HG03108 (cell line): ENCODE measurements at regions not wholly inside any gene's neighbourhood (a gene's known extent, or its start where the extent isn't known, plus 50 kb on each side); places are given as distances from the start of the nearest gene placed in this dataset.
"Not testable (repeated sequence)": the region's sequence is repeated elsewhere in the genome, so short reads cannot be mapped to it uniquely, and the experiment has no call there.

Source experiments
- ATAC-seq: cut with Tn5 transposase; IDR thresholded peaks from one replicate; pipeline ENCODE4 v1.9.1; 2021; ENCODE audit warnings: moderate library complexity; ENCODE audit not compliant: unreplicated experiment

DNA sequence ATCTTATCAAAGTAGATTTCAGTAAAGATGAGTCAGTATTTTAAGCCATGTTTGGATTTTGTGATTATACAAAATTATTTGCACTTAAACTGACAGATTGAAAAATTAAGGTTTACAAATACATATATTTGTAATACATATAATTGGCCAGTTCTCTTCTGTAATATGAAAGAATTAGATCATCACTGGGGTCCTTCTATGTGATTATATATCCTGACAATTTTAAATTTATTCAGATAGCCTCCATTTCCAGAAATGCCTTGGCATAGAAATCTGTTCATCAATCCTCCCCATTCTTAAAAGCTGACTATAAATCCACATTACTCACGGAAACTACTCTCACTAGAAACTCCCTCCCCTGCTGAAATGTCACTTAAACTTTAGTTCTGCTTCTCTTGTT lies 280.4 kb upstream of the ANXA10 start:
- no peak for ATAC-seq

DNA sequence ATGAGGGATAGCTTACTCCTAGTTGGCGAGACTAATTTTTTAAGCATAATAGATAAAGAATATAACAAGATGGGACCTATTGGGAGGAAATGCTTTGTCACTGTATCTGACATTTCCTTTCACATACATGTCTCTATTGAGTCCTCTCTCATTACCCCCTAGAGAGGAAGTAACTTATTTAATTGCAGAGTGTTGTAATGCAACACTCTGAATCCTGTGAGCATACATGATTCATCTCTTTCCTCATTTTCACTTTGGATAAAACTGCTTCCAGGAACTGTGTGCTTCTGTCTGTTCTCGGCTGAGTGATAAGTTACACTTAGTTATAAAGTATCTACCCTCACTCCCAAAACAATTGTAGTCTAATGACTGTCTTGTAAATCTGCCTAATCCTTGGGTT lies 266.1 kb upstream of the ANXA10 start:
- no peak for ATAC-seq

DNA sequence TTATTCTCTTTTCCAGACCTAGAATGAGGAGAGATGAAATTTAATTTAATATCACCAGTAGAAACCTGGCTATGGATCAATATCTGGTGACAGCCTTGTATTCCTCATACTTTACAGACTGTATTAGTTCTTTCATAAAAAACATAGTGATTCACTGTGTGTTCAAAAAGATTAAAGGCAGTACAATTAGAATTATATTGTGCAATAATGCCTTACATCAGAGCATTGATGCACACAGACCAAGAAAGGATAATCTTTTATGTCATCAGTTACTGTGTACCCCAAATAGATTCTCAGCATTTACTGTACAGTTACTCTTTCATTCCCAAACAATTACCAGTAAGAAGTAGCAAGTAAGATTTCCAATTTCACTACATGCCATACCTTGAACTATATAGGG lies 260.5 kb upstream of the ANXA10 start:
- ATAC-seq = no peak

DNA sequence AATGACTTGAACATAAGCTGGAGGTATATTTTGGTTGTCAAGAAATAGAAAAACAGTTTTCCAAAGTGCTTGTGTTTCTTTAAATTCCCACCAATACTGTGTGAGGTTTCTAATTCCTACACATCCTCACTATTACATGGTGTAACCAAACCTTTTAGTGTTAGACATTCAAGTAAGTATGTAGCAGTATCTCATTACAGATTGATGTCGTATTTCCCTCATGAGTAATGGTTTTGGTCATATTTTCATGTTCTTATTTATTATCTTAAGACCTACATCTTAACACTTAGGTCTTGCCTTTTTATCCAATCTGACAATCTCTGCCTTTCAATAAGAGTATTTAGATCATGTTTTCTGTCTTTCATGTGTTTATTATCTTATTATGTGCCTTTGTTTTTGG lies 253.7 kb upstream of the ANXA10 start:
- ATAC-seq = no peak

DNA sequence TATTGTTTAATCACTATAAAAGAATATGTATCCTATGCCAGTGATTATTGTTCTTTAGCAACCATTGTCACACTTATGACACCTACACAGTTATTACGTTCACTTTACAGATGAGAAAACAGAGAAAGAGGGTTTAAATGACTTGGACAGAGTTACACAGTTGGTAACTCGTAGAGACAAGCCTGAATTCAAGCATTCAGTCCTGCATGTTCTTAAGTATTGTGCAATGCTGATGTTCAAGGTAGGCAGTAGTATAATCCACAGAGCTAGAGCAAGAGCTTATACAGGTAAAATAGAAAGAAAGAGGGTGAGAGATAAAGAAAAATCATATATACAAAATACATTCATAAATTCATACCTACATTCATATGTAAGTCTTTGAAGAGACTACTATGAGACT lies 249.8 kb upstream of the ANXA10 start:
- ATAC-seq = no peak

DNA sequence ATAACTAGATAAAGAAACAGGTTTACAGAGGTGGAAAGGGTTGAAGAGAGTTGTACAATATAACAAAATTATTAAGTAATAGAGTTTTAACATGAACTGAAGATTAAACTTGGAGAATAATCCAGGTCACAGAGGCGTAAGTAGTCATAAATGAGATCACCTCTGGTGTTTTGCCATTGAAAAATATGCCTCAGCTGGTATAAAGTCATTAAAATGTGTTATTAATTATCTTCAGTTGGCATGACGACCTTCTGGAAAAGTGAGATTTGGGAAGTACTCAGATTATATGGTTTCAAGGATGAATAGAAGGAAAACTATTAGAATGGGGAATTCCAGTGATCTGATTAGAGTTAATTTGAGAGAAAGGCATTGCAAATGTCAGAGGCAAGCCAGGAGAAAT lies 237.5 kb upstream of the ANXA10 start:
- ATAC-seq = no peak

DNA sequence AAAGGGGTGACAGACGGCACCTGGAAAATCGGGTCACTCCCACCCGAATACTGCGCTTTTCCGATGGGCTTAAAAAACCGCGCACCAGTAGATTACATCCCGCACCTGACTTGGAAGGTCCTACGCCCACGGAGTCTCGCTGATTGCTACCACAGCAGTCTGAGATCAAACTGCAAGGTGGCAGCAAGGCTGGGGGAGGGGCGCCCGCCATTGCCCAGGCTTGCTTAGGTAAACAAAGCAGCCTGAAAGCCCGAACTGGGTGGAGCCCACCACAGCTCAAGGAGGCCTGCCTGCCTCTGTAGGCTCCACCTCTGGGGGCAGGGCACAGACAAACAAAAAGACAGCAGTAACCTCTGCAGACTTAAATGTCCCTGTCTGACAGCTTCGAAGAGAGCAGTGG lies 234.2 kb upstream of the ANXA10 start:
- ATAC-seq = not testable (repeated sequence)

DNA sequence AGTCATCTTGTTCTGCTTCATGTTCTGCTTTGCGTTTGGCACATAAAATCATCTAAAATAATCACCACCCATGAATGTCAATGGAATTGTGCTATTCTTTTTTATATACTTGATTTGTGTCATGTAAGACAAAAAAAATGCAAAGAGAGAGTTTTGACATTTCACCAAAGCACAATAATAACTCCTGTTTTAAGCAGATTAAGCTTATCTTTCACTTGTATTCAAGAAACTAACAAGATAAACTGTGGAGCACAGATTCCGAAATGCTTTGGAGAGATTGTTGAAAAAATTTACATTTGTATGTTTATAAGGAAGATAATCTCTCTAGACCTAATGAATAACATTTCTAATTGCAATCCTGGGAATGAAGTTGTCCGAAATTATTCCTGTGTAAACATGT lies 225.1 kb upstream of the ANXA10 start:
- ATAC-seq = no peak

DNA sequence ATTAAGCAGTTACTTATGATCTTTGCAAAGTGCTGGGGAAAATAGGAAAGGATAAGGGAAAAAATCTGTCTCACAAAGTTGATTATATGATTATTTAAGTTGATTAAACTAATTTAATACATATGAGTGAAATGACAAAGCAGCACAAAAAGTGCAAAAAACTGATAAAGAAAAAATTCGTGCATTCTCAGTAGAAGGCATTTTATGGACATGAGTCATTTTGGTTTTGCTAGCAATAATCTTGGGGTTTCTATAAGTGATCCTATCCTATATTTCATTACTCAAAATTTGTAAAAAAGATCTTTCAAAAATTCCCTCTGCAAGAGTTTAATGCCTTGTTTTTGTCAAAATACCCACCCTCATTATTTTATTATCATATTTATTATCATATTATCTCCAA lies 224.2 kb upstream of the ANXA10 start:
- ATAC-seq = no peak

DNA sequence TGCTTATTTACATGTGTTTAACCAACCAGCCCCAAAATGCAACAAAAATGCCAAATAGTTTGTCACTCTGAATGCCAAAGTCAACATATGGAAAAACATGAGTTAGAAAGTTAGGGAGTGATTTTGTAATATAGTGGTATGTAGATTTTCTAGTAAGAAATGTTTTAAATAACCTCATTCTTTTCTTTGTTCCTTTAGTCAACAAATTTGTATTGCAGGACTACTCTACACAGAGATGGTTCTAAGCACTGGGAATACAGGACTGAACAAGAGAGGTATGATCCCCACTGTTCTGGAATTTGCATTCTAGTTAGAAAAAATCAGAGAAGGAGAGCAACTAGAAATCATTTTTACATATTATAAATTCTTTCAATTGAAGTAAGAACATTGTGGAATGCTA lies 218.8 kb upstream of the ANXA10 start:
- no peak for ATAC-seq

DNA sequence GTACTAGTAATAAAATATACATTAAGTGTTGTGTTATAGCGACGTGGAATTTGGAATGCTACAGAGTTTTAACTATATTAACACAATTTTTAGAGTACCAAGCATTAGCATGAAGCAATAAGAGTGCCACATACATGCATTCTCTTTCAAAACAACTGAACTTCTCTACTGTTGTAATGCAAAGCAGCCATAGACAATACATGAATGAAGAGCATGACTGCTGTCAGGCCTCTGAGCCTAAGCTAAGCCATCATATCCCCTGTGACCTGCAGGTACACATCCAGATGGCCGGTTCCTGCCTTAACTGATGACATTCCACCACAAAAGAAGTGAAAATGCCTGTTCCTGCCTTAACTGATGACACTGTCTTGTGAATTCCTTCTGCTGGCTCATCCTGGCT lies 216.2 kb upstream of the ANXA10 start:
- not testable (repeated sequence) for ATAC-seq

DNA sequence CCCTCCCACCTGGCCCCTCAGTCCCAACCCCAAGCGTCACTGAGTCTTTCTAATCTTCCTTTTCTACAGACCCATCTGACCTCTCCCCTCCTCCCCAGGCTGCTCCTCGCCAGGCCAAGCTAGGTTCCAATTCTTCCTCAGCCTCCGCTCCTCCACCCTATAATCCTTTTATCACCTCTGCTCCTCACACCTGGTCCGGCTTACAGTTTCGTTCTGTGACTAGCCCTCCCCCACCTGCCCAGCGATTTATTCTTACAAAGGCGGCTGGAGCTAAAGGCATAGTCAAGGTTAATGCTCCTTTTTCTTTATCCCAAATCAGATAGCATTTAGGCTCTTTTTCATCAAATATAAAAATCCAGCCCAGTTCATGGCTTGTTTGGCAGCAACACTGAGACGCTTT lies 214.5 kb upstream of the ANXA10 start:
- not testable (repeated sequence) for ATAC-seq

DNA sequence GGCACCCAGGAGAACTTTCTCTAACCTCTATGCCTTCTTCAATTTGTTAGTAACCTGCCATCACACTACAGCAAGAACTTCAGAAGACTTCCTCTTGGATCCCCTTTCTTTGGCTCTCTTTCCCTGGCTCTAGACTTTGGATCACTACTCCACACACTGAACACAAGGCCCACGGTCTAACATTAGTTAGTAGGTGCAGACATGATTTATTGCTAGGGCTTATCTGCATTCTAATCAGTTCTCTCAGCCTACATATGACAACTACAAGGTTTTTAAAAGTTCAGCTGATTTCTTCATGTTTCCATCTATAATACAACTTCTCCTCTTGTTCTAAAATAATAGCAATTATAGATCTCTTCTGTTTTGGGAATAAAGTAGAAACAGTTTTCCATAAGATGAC lies 209.1 kb upstream of the ANXA10 start:
- ATAC-seq = no peak

DNA sequence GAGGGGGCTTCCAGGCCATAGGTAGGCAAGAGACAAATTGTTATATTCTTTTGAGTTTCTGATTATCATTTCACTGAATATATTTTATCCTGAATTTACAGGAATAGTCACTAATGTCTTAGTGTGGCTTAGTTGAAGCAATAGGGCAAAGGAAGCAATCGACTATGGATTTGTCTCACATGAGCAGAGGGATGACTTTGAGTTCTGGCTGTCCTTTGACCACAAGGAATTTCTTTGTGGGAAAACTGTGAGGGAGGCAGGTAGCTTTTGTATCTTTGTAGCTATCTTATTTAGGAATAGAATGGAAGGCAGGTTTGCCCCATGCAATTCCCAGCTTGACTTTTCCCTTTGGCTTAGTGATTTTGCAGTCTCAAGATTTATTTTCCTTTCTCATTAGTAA lies 207.3 kb upstream of the ANXA10 start:
- ATAC-seq = no peak

DNA sequence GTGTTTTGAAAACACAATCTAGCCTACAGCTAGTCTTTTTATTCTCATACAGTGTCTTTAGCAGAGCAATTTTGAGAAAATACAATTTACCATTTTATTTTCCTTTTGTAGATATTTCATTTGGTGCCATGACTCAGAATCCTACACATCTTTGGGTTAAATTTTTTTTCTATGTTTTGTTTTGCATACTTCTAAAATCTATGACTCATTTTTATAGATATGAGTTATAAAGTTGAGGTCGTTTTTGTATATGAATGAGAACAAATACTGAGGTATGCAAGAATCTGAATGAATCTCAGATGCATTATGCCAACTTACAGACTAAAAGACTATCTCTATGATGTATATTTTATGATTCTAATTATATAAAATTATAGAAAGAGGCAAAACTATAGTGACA lies 206.5 kb upstream of the ANXA10 start:
- no peak for ATAC-seq

DNA sequence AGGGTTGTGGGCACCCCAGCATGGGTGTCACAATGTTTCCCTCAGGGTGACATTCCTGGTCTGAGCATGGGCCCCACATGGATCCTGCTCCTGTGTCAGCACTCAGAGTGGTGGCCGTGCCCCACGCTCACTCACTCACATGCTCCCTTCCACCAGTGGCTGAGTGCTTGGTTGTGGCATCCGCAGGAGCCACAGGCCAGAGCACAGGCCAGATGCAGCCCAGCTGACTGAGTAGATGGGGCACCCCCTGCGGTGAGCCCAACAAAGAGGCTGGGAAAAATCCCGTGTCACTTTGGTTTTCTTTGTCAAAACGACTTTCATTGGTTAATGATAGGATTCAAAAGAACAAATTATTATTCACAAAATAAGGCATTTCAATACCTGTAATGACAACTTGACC lies 204.6 kb upstream of the ANXA10 start:
- ATAC-seq = no peak

DNA sequence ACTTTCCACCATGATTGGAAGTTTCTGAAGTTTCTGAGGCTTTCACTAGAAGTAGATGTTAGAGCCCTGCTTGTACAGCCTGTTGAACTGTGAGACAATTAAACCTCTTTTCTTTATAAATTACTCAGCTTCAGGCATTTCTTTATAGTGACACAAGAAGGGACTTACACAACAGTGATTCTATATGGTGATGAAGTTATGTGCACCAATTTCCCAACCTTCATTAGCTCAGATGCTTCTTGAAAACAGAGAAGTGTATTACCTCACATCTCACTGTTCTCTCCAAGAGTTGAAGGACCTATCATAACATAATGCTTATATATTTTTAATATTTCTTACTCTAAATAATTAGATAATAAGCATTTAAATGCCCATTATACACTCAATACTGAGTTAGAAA lies 202.1 kb upstream of the ANXA10 start:
- ATAC-seq = no peak

DNA sequence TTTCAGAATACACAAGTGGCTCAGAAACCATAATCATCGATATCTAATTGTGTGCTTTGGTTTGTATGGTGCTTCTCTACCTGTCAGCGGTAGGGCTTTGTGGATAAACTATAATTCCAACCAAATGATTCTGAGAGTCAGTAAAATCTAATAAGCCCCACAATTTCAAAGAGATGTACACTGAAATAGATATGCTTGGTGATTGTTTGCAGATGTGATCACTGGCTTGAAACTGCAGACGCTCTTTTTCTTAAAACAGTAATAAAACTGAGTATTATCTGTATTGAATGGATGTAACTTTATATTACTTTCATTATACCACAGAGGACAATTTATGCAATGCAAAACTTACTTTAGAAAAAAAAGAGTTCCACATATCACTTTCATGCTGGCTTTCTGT lies 198.8 kb upstream of the ANXA10 start:
- ATAC-seq = no peak

DNA sequence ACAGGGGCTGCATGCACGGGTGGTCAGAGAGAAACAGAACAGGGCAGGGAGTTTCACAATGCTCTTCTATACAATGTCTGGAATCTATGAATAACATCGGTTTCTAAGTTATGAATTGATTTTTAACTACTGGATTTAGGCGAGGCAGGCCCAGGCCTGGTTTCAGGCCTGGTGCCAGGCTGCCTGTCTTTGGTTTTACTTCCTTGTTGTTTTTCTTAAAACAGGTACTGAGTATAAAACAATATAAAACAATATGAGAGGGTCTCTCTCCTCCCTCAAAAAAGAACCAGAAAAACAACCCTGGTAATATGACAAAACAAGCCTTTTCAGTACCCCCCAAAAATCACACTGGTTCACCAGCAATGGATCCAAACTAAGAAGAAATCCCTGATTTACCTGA lies 196.1 kb upstream of the ANXA10 start:
- not testable (repeated sequence) for ATAC-seq

DNA sequence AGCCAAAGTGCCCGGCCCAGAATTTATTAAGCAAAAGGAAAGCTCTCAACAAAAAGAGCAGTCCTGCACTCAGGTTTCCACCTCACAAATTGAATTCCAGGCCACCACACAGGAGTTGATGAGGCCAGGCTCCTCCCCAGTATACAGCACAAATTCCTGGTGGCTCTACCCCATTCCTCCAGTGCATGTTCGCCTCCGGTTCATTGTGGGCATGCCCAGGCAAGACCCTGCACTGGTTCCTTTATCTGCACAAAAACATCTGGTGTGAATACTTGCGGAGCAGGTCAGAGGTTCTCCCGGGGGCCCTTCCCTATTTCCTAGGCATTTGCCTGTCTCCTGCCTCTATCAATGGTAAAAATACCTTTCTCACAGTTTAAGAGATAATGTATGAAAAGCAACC lies 195.2 kb upstream of the ANXA10 start:
- no peak for ATAC-seq

DNA sequence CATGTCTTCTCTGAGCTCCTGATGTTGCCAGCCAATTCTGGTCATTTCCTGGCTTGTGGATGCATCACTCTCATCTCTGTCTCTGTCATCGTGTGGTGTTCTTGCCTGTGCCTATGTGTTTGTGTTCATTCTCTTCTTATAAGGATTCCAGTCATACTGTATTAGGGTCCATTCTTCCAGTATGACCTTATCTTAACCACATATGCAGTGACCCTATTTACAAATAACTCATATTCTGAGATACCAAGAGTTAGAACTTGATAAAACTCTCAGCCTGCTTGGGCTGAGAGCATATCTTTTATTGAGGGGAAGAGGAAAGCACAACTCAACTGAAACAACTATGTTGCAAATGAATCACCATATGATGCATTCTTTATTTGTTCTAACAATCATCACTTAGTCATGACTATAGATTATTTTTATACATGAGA lies 189.0 kb upstream of the ANXA10 start:
- no peak for ATAC-seq

DNA sequence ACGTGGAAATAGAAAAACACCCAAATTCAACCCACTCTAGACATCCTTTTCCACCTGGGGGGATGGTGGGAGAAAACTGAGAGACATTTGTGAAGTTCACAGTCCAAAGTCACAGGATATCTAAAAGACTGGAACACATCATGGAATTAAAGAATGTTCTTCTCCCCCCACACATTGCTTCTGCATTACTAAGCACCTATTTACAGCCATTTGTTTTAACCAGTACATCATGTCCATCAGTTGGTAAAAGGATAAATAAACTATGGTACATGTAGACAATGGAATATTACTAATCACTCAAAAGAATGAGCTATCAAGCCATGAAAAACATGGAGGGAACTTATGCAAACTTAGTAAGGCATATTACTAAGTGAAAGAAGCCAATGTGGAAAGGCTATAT lies 185.5 kb upstream of the ANXA10 start:
- ATAC-seq = no peak

DNA sequence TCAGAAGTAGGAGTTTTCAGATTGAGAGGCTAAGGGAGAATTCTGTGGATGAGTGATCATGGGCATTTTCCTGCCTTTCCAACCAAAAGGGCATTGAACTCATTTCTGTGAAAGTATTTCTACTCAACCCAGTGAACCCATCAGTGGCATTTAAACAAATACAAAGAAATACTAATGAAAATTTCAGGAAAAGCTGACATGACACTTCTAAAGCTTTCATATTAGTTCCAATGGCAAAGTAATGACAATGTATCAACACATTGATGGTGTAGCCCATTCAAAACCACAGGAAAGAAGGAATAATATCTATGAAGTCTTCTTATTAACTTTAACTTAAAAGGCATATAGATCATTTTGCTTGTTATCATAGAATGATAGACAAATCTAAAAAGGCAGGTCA lies 183.5 kb upstream of the ANXA10 start:
- no peak for ATAC-seq

DNA sequence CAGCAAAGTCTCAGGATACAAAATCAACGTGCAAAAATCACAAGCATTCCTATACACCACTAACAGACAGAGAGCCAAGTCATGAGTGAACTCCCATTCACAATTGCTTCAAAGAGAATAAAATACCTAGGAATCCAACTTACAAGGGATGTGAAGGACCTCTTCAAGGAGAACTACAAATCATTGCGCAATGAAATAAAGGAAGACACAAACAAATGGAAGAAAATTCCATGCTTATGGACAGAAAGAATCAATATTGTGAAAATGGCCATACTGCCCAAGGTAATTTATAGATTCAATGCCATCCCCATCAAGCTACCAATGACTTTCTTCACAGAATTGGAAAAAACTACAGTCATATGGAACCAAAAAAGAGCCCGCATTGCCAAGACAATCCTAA lies 179.8 kb upstream of the ANXA10 start:
- not testable (repeated sequence) for ATAC-seq
